Activated B cell treated with CpG ODN at 0.5 μM for 24 hours (primary cell): ENCODE measurements at regions not wholly inside any gene's neighbourhood (a gene's known extent, or its start where the extent isn't known, plus 50 kb on each side); places are given as distances from the start of the nearest gene placed in this dataset.

Experiments used
- ATAC-seq: fragments of 200-7000 bp; cut with Tn5 transposase; one replicate; pipeline ENCODE4 v1.10.0; 2021; ENCODE audit warnings: low read depth, mild to moderate bottlenecking, moderate library complexity
- CTCF ChIA-PET: fragments of 350-600 bp; sonication (Branson Sonifier 250); formaldehyde crosslinking; loops from one replicate; lab custom pipeline; 2021; ENCODE audit warnings: antibody characterized with exemption; lab: Charles Lee
- POLR2A ChIA-PET: fragments of 350-600 bp; sonication (Branson Sonifier 250); formaldehyde crosslinking; loops from one replicate; lab custom pipeline; 2021; ENCODE audit warnings: antibody characterized with exemption; lab: Charles Lee
- DNase-seq: peaks from one replicate; pipeline ENCODE4 v3.0.0; 2022
- H3K27ac Mint-ChIP-seq: one replicate; pipeline ENCODE4 v1.8.0; 2020; ENCODE audit warnings: mixed read lengths
- H3K27me3 Mint-ChIP-seq: one replicate; pipeline ENCODE4 v1.8.0; 2021; ENCODE audit warnings: mixed read lengths
- H3K36me3 Mint-ChIP-seq: one replicate; pipeline ENCODE4 v1.8.0; 2021; ENCODE audit warnings: low read depth, mixed read lengths
- H3K4me1 Mint-ChIP-seq: one replicate; pipeline ENCODE4 v1.8.0; 2021; ENCODE audit warnings: mixed read lengths
- H3K4me3 Mint-ChIP-seq: one replicate; pipeline ENCODE4 v1.8.0; 2020; ENCODE audit warnings: mild to moderate bottlenecking, mixed read lengths
- H3K9me3 Mint-ChIP-seq: one replicate; pipeline ENCODE4 v1.8.0; 2020; ENCODE audit warnings: mixed read lengths
- intact Hi-C: fragments of 100-400 bp; cut with micrococcal nuclease; formaldehyde crosslinking; loops from one replicate; pipeline ENCODE4 v1.15.1; 2024
- TF ChIP-seq, protein P1 (sequence below): fragments of 200-600 bp; IDR thresholded peaks from one replicate; pipeline ENCODE4 v1.8.0; 2022; ENCODE audit warnings: antibody characterized with exemption, mild to moderate bottlenecking

GRCh38 chr6:168128631-168129291, 49.7 kb upstream of the FRMD1 start:
- TF ChIP-seq, protein P1, sequence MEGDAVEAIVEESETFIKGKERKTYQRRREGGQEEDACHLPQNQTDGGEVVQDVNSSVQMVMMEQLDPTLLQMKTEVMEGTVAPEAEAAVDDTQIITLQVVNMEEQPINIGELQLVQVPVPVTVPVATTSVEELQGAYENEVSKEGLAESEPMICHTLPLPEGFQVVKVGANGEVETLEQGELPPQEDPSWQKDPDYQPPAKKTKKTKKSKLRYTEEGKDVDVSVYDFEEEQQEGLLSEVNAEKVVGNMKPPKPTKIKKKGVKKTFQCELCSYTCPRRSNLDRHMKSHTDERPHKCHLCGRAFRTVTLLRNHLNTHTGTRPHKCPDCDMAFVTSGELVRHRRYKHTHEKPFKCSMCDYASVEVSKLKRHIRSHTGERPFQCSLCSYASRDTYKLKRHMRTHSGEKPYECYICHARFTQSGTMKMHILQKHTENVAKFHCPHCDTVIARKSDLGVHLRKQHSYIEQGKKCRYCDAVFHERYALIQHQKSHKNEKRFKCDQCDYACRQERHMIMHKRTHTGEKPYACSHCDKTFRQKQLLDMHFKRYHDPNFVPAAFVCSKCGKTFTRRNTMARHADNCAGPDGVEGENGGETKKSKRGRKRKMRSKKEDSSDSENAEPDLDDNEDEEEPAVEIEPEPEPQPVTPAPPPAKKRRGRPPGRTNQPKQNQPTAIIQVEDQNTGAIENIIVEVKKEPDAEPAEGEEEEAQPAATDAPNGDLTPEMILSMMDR: no peak
- DNase-seq: no peak
- CTCF ChIA-PET: interaction anchor here (0.6 kb wide), 1 partner anchor 439 kb away, joined by 3 read pairs; no protein-coding TSS in a partner anchor

More at GRCh38 chr6:168128631-168129291, 49.7 kb upstream of the FRMD1 start:
- no peak for ATAC-seq
- POLR2A ChIA-PET: no interaction called here
- no peaks in the 10 kb centered on the region for H3K4me1 Mint-ChIP-seq
- H3K27me3 Mint-ChIP-seq: peaks cover 10% of the 10 kb centered on the region
- intact Hi-C loops: no loop called here
- H3K4me3 Mint-ChIP-seq: no peak overlapping the region
- no peaks in the 10 kb centered on the region for H3K9me3 Mint-ChIP-seq
- no peak overlapping the region for H3K27ac Mint-ChIP-seq
- no peaks in the 10 kb centered on the region for H3K36me3 Mint-ChIP-seq
